Aorta (tissue), 5 donors: ENCODE measurements at regions not wholly inside any gene's neighbourhood (a gene's known extent, or its start where the extent isn't known, plus 50 kb on each side); places are given as distances from the start of the nearest gene placed in this dataset.

Source experiments
- ATAC-seq: fragments of 200-7000 bp; cut with Tn5 transposase; one replicate; pipeline ENCODE4 v1.9.1; 2022; ENCODE audit warnings: moderate library complexity; ENCODE audit not compliant: low FRiP score
- DNase-seq, 2 donors: peaks; one replicate each; pipeline ENCODE4 v3.0.0-alpha.2; 2020
- H3K27ac ChIP-seq, 2 donors: one replicate each; pipeline ENCODE4 v1.5.1; 2013; ENCODE audit warnings: low read length in 2 of 2, mild to moderate bottlenecking in 2 of 2, moderate library complexity in 2 of 2, control low read depth in 1 of 2, inconsistent platforms in 1 of 2, low read depth in 1 of 2
- H3K27me3 ChIP-seq, 2 donors: one replicate each; pipeline ENCODE4 v1.6.1; 2013; ENCODE audit warnings: control low read depth in 1 of 2, low read length in 1 of 2, mild to moderate bottlenecking in 1 of 2, moderate library complexity in 1 of 2; ENCODE audit not compliant: insufficient read depth in 2 of 2, control insufficient read depth in 1 of 2
- H3K36me3 ChIP-seq, 2 donors: one replicate each; pipeline ENCODE4 v1.6.1; 2013; ENCODE audit warnings: control low read depth in 1 of 2, low read length in 1 of 2, mild to moderate bottlenecking in 1 of 2; ENCODE audit not compliant: insufficient read depth in 2 of 2, control insufficient read depth in 1 of 2
- H3K4me1 ChIP-seq, 2 donors: one replicate each; pipeline ENCODE4 v1.6.1; 2013; ENCODE audit warnings: low read length in 2 of 2, control low read depth in 1 of 2, mild to moderate bottlenecking in 1 of 2, moderate library complexity in 1 of 2; ENCODE audit not compliant: insufficient read depth in 2 of 2, control insufficient read depth in 1 of 2
- H3K4me3 ChIP-seq, 2 donors: one replicate each; pipeline ENCODE4 v1.5.1; 2013; ENCODE audit warnings: low read length in 2 of 2, control low read depth in 1 of 2, mild to moderate bottlenecking in 1 of 2
- H3K9me3 ChIP-seq: one replicate; pipeline ENCODE4 v1.6.1; 2013; ENCODE audit warnings: mild to moderate bottlenecking, low read length; ENCODE audit not compliant: control insufficient read depth
- WGBS, 2 donors: extraction: QIAGEN DNeasy Blood & Tissue Kit; methylation state at CpG; one replicate each; pipeline ENCODE4 v1.1.7; 2013; 5-methylcytosine and 5-hydroxymethylcytosine counted together
- intact Hi-C, 2 donors: fragments of 100-400 bp; cut with DNase I; formaldehyde crosslinking; loops; one replicate each; pipeline versions ENCODE4 v1.14.2 to v1.15.0; 2022
- donor health status: healthy with polysubstance abuse.
- donor health status: Bipolar disorder and iron deficiency.
- donor health status: DM: no; HTN: no; CAD: no.
- donor health status: DM: no; HTN: no; CAD: no.
- donor health status: DM: yes; HTN: yes; CAD: no.

GRCh38 chr7:155222573-155222972 lies 75.1 kb upstream of the INSIG1 start:
- H3K27ac ChIP-seq = no peak overlapping the region
- 37 to 39% methylated on average over 5 of the region's 5 CpGs for WGBS, 2 donors
- intact Hi-C loops = no loop called here
- peak; percentile 28 to 30 for DNase-seq
- no peak for ATAC-seq
- no peaks in the 10 kb centered on the region for H3K9me3 ChIP-seq
- no peak overlapping the region for H3K4me3 ChIP-seq
- no peaks in the 10 kb centered on the region for H3K4me1 ChIP-seq
- no peaks in the 10 kb centered on the region for H3K36me3 ChIP-seq
- no peaks in the 10 kb centered on the region for H3K27me3 ChIP-seq

GRCh38 chr7:155223021-155223420 lies 74.7 kb upstream of the INSIG1 start:
- no peaks in the 10 kb centered on the region for H3K36me3 ChIP-seq
- no peak overlapping the region for H3K27ac ChIP-seq
- H3K4me1 ChIP-seq = no peaks in the 10 kb centered on the region
- H3K9me3 ChIP-seq = no peaks in the 10 kb centered on the region
- no peaks in the 10 kb centered on the region for H3K27me3 ChIP-seq
- WGBS, 2 donors = 83 to 84% methylated on average over 12 of the region's 12 CpGs
- ATAC-seq (no peak), DNase-seq (peak; percentile 9 to 59)
- no peak overlapping the region for H3K4me3 ChIP-seq
- intact Hi-C loops = no loop called here

- H3K9me3 ChIP-seq = no peaks in the 10 kb centered on the region
- no peak overlapping the region for H3K27ac ChIP-seq
- ATAC-seq (no peak), DNase-seq (peak; percentile 6 to 10)
- no peaks in the 10 kb centered on the region for H3K36me3 ChIP-seq
- 60 to 65% methylated on average over 3 of the region's 3 CpGs for WGBS, 2 donors
- no peaks in the 10 kb centered on the region for H3K27me3 ChIP-seq
- no peak overlapping the region for H3K4me3 ChIP-seq
- H3K4me1 ChIP-seq = no peaks in the 10 kb centered on the region
- intact Hi-C loops = no loop called here
These were observed 74.2 kb upstream of the INSIG1 start for GRCh38 chr7:155223503-155223902.

GRCh38 chr7:155224116-155224811 lies 73.4 kb upstream of the INSIG1 start:
- no peaks in the 10 kb centered on the region for H3K27me3 ChIP-seq
- H3K27ac ChIP-seq = no peak overlapping the region
- WGBS, 2 donors = 77 to 80% methylated on average over 12 of the region's 12 CpGs
- H3K4me3 ChIP-seq = no peak overlapping the region
- ATAC-seq = no peak
- intact Hi-C loops = no loop called here
- no peaks in the 10 kb centered on the region for H3K36me3 ChIP-seq
- H3K4me1 ChIP-seq = no peaks in the 10 kb centered on the region
- peak; percentile 3 to 21 for DNase-seq
- no peaks in the 10 kb centered on the region for H3K9me3 ChIP-seq

- H3K27ac ChIP-seq = no peak overlapping the region
- H3K4me3 ChIP-seq = no peak overlapping the region
- H3K36me3 ChIP-seq = no peaks in the 10 kb centered on the region
- intact Hi-C loops = no loop called here
- DNase-seq (peak; percentile 14 to 18), ATAC-seq (no peak)
- H3K4me1 ChIP-seq = no peaks in the 10 kb centered on the region
- WGBS, 2 donors = 83 to 88% methylated on average over 11 of the region's 11 CpGs
- no peaks in the 10 kb centered on the region for H3K9me3 ChIP-seq
- no peaks in the 10 kb centered on the region for H3K27me3 ChIP-seq
These were observed 72.6 kb upstream of the INSIG1 start for GRCh38 chr7:155225095-155225494.

- Histone ChIP-seq H3K27me3 (no peaks in the 10 kb centered on the region), H3K27ac (no peak overlapping the region), H3K36me3 (no peaks in the 10 kb centered on the region), H3K9me3 (no peaks in the 10 kb centered on the region), H3K4me1 (no peaks in the 10 kb centered on the region), H3K4me3 (no peak overlapping the region)
- intact Hi-C loops = no loop called here
- WGBS, 2 donors = 91% methylated on average over 14 of the region's 14 CpGs
- ATAC-seq (no peak), DNase-seq (peak in 1 of 2 donors; percentile 32)
These were observed 72.2 kb upstream of the INSIG1 start for GRCh38 chr7:155225516-155225915.

GRCh38 chr7:155226261-155227003 lies 71.2 kb upstream of the INSIG1 start:
- DNase-seq = peak in 1 of 2 donors; percentile 68
- no peak overlapping the region for H3K27ac ChIP-seq
- no peaks in the 10 kb centered on the region for H3K36me3 ChIP-seq
- WGBS, 2 donors = 82 to 84% methylated on average over 20 to 26 of the region's 26 CpGs
- intact Hi-C loops = no loop called here
- no peaks in the 10 kb centered on the region for H3K4me1 ChIP-seq
- no peak overlapping the region for H3K4me3 ChIP-seq
- no peak for ATAC-seq
- H3K9me3 ChIP-seq = no peaks in the 10 kb centered on the region
- no peaks in the 10 kb centered on the region for H3K27me3 ChIP-seq

- Histone ChIP-seq H3K4me3 (no peak overlapping the region), H3K9me3 (no peaks in the 10 kb centered on the region), H3K27me3 (no peaks in the 10 kb centered on the region), H3K4me1 (no peaks in the 10 kb centered on the region), H3K36me3 (no peaks in the 10 kb centered on the region), H3K27ac (no peak overlapping the region)
- 72 to 75% methylated on average over 27 of the region's 27 CpGs for WGBS, 2 donors
- DNase-seq (peak in 1 of 2 donors; percentile 54), ATAC-seq (no peak)
- intact Hi-C loops = no loop called here
These were observed 70.5 kb upstream of the INSIG1 start for GRCh38 chr7:155227004-155227787.
